Hepatocyte (in vitro differentiated cells): ENCODE measurements at regions not wholly inside any gene's neighbourhood (a gene's known extent, or its start where the extent isn't known, plus 50 kb on each side); places are given as distances from the start of the nearest gene placed in this dataset.

Source experiments
- DNase-seq: peaks from one replicate; pipeline ENCODE4 v3.0.0-alpha.2; 2016; ENCODE audit warnings: low spot score
- H2AFZ ChIP-seq: fragments of 200-600 bp; sonication (generic); 2 replicates; pipeline ENCODE4 v1.6.0; 2016; ENCODE audit warnings: antibody characterized with exemption, mild to moderate bottlenecking
- H3K27ac ChIP-seq: fragments of 200-600 bp; sonication (generic); 2 replicates; pipeline ENCODE4 v1.5.1; 2016; ENCODE audit warnings: mild to moderate bottlenecking
- H3K27me3 ChIP-seq: fragments of 200-600 bp; sonication (generic); 2 replicates; pipeline ENCODE4 v1.6.1; 2016
- H3K36me3 ChIP-seq: fragments of 200-600 bp; sonication (generic); replicated peaks from 2 replicates; pipeline ENCODE4 v1.5.1; 2016; ENCODE audit warnings: low read depth; ENCODE audit not compliant: insufficient read depth
- H3K4me1 ChIP-seq: fragments of 200-600 bp; sonication (generic); 2 replicates; pipeline ENCODE4 v1.5.1; 2016; ENCODE audit warnings: mild to moderate bottlenecking, moderate library complexity; ENCODE audit not compliant: insufficient read depth
- H3K4me2 ChIP-seq: fragments of 200-600 bp; sonication (generic); 2 replicates; pipeline ENCODE4 v1.6.0; 2016
- H3K4me3 ChIP-seq: fragments of 200-600 bp; sonication (generic); 2 replicates; pipeline ENCODE4 v1.5.1; 2016; ENCODE audit warnings: mild to moderate bottlenecking
- H3K79me2 ChIP-seq: fragments of 200-600 bp; sonication (generic); 2 replicates; pipeline ENCODE4 v1.6.0; 2017; ENCODE audit warnings: mild to moderate bottlenecking
- H3K9me2 ChIP-seq: fragments of 200-600 bp; sonication (generic); replicated peaks from 2 replicates; pipeline ENCODE4 v1.6.0; 2017; ENCODE audit warnings: mild to moderate bottlenecking; ENCODE audit not compliant: insufficient read depth
- H3K9me3 ChIP-seq: fragments of 200-600 bp; sonication (generic); 2 replicates; pipeline ENCODE4 v1.5.1; 2016; ENCODE audit warnings: low read depth, mild to moderate bottlenecking
- H4K20me1 ChIP-seq: fragments of 200-600 bp; sonication (generic); 2 replicates; pipeline ENCODE4 v1.6.0; 2016; ENCODE audit warnings: mild to moderate bottlenecking; ENCODE audit not compliant: insufficient read depth, poor library complexity, severe bottlenecking
- EZH2 ChIP-seq: fragments of 200-600 bp; sonication (generic); IDR thresholded peaks from 2 replicates; pipeline ENCODE4 v1.6.1; 2016; ENCODE audit warnings: antibody characterized with exemption, mild to moderate bottlenecking, borderline replicate concordance
- EZH2phosphoT487 ChIP-seq: fragments of 200-600 bp; sonication (generic); IDR thresholded peaks from one replicate; pipeline ENCODE4 v1.6.1; 2018; ENCODE audit warnings: antibody characterized with exemption, mild to moderate bottlenecking, low read depth, moderate library complexity; ENCODE audit not compliant: unreplicated experiment, severe bottlenecking
- WGBS: methylation state at CpG from one replicate; pipeline ENCODE4 v1.1.6; 2016; ENCODE audit warnings: low lambda C conversion rate; ENCODE audit errors: missing lambda C conversion rate; 5-methylcytosine and 5-hydroxymethylcytosine counted together
- TF ChIP-seq, protein P1 (sequence below): fragments of 200-600 bp; sonication (generic); IDR thresholded peaks from 2 replicates; pipeline ENCODE4 v1.5.1; 2016; ENCODE audit warnings: antibody characterized with exemption, mild to moderate bottlenecking; ENCODE audit not compliant: poor library complexity

DNA sequence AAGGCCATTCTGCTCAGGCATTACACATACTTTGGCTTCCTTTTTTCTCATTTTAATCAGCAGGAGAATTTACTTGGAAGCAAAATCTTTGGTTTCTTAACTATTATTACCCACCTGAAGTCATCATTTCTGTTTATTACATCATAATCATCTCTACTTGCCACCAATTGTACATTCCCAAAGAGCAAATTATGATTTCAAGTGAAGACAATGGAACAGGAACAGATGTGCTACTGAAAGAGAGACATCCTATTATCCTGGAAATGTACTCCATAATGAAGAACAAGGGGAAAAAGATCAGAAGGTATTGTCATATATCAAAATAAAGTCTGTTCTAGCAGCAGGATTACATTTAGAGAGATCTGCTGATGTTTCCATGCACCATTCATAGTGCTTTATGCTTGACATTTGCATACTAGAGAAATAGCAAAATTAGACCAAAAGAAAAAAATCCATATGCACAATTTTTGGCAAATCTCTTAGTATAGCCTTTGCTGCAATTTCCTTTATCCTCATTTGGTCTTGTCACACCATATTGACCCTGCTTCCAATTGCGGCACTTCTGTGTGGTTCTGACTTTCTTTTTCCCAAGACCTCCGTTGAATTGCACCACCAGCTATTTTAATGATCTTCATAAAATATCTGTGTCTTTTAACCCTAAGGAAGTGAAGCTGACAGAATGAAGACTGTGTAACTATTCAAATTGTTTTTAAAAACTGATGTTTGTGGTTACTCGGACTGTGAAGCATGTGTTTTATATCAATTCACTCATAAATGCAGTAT, 683.8 kb downstream of the ZNF385D start:
- no peaks in the 10 kb centered on the region for H4K20me1 ChIP-seq
- H3K9me3 ChIP-seq: no peaks in the 10 kb centered on the region
- no peak overlapping the region for H3K27ac ChIP-seq
- H3K4me1 ChIP-seq: no peaks in the 10 kb centered on the region
- 53% methylated on average over 3 of the region's 3 CpGs for WGBS
- TF ChIP-seq EZH2: no peak
- TF ChIP-seq EZH2phosphoT487: no peak
- TF ChIP-seq, protein P1, sequence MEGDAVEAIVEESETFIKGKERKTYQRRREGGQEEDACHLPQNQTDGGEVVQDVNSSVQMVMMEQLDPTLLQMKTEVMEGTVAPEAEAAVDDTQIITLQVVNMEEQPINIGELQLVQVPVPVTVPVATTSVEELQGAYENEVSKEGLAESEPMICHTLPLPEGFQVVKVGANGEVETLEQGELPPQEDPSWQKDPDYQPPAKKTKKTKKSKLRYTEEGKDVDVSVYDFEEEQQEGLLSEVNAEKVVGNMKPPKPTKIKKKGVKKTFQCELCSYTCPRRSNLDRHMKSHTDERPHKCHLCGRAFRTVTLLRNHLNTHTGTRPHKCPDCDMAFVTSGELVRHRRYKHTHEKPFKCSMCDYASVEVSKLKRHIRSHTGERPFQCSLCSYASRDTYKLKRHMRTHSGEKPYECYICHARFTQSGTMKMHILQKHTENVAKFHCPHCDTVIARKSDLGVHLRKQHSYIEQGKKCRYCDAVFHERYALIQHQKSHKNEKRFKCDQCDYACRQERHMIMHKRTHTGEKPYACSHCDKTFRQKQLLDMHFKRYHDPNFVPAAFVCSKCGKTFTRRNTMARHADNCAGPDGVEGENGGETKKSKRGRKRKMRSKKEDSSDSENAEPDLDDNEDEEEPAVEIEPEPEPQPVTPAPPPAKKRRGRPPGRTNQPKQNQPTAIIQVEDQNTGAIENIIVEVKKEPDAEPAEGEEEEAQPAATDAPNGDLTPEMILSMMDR: no peak
- no peaks in the 10 kb centered on the region for H3K36me3 ChIP-seq
- DNase-seq: no peak
- no peaks in the 10 kb centered on the region for H3K27me3 ChIP-seq
- no peak overlapping the region for H3K4me3 ChIP-seq
- no peak overlapping the region for H3K4me2 ChIP-seq
- no peaks in the 10 kb centered on the region for H3K9me2 ChIP-seq
- no peak overlapping the region for H2AFZ ChIP-seq
- H3K79me2 ChIP-seq: no peaks in the 10 kb centered on the region

DNA sequence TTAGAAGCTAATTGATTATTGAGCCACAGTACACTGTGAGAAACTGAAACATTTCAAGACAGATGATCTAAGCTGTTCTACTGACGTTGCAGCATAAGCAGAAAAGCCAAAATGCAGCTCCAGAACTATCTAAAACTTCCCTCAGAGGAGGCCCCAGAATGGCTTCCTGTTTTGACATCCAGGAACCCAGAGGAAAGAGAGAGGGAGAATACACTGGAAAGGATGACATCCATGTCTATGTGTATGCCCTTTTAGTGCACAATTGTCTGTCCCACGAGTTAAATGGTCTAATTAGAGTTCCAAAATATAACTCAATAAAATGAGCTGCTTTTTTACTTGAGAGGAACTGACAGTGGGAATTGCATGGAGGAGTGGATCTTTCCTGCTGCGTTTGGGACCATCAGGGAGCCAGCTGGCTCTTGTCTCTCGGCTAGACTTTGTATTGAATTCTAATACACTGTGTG, 688.1 kb downstream of the ZNF385D start:
- Histone ChIP-seq H3K4me3 (no peak overlapping the region), H4K20me1 (no peaks in the 10 kb centered on the region), H3K27ac (peak overlapping the region; percentile 8), H3K36me3 (no peaks in the 10 kb centered on the region), H3K4me2 (no peak overlapping the region), H3K4me1 (no peaks in the 10 kb centered on the region), H3K27me3 (no peaks in the 10 kb centered on the region), H3K9me3 (no peaks in the 10 kb centered on the region), H2AFZ (peak overlapping the region; percentile 36), H3K9me2 (no peaks in the 10 kb centered on the region), H3K79me2 (no peaks in the 10 kb centered on the region)
- TF ChIP-seq EZH2phosphoT487 (no peak), EZH2 (no peak)
- TF ChIP-seq, protein P1: no peak
- no peak for DNase-seq
- 66% methylated on average over 4 of the region's 4 CpGs for WGBS

DNA sequence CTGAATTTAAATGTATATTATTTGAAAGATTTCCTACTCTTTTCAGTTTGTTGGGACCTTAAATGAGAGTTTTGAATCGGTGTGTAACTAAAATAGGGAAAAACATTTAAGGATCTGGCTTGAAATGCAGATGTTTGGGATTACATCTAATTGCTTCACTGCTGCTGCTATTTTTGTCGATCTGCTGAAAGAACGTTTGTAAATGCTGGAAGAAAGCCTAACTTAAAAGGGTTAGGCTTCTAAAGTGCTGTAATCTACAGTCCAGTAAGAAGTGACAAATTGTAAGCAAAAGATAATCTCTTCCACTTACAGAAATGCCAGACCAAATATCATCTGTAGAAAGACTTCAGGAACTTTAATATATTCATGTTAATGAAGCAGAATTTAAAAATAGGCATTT, 691.6 kb downstream of the ZNF385D start:
- Histone ChIP-seq H4K20me1 (no peaks in the 10 kb centered on the region), H3K4me2 (no peak overlapping the region), H3K27me3 (no peaks in the 10 kb centered on the region), H3K36me3 (no peaks in the 10 kb centered on the region), H3K9me3 (no peaks in the 10 kb centered on the region), H3K79me2 (no peaks in the 10 kb centered on the region), H2AFZ (no peak overlapping the region), H3K9me2 (no peaks in the 10 kb centered on the region), H3K27ac (no peak overlapping the region), H3K4me3 (no peak overlapping the region), H3K4me1 (no peaks in the 10 kb centered on the region)
- no peak for TF ChIP-seq EZH2
- TF ChIP-seq, protein P1: no peak
- TF ChIP-seq EZH2phosphoT487: no peak
- DNase-seq: no peak
- WGBS: 50% methylated on average over 3 of the region's 3 CpGs
